Fibroblast of peridontal ligament (primary cell): ENCODE measurements at regions not wholly inside any gene's neighbourhood (a gene's known extent, or its start where the extent isn't known, plus 50 kb on each side); places are given as distances from the start of the nearest gene placed in this dataset.

Experiments used
- DNase-seq: peaks from one replicate; pipeline ENCODE4 v3.0.0-alpha.2; 2010; ENCODE audit errors: extremely low read depth

- no peak for DNase-seq
Measured at GRCh38 chr10:111885046-111885445, 298.5 kb downstream of the GPAM start.

GRCh38 chr10:111885919-111886318 lies 297.6 kb downstream of the GPAM start:
- DNase-seq: no peak

- DNase-seq: no peak
Measured at GRCh38 chr10:111887266-111887665, 296.3 kb downstream of the GPAM start.

GRCh38 chr10:111890046-111890445 lies 293.5 kb downstream of the GPAM start:
- no peak for DNase-seq

GRCh38 chr10:111916011-111916410 lies 267.6 kb downstream of the GPAM start:
- DNase-seq: no peak

GRCh38 chr10:111921821-111922220 lies 261.7 kb downstream of the GPAM start:
- no peak for DNase-seq

- DNase-seq: no peak
Measured at GRCh38 chr10:111923032-111923431, 260.5 kb downstream of the GPAM start.

GRCh38 chr10:111926286-111926685 lies 257.3 kb downstream of the GPAM start:
- no peak for DNase-seq

- DNase-seq: no peak
Measured at GRCh38 chr10:111933937-111934336, 249.6 kb downstream of the GPAM start.

GRCh38 chr10:111934931-111935330 lies 248.6 kb downstream of the GPAM start:
- DNase-seq: no peak

GRCh38 chr10:111936143-111936542 lies 247.4 kb downstream of the GPAM start:
- DNase-seq: no peak

GRCh38 chr10:111944331-111944730 lies 239.2 kb downstream of the GPAM start:
- no peak for DNase-seq

GRCh38 chr10:111953949-111954348 lies 229.6 kb downstream of the GPAM start:
- no peak for DNase-seq

- no peak for DNase-seq
Measured at GRCh38 chr10:111954386-111954785, 229.2 kb downstream of the GPAM start.

- DNase-seq: no peak
Measured at GRCh38 chr10:111956841-111957240, 226.7 kb downstream of the GPAM start.

GRCh38 chr10:111962951-111963350 lies 220.6 kb downstream of the GPAM start:
- DNase-seq: no peak

- DNase-seq: no peak
Measured at GRCh38 chr10:111967116-111967515, 216.4 kb downstream of the GPAM start.

- no peak for DNase-seq
Measured at GRCh38 chr10:111967547-111967946, 216.0 kb downstream of the GPAM start.

- no peak for DNase-seq
Measured at GRCh38 chr10:111968647-111969046, 214.9 kb downstream of the GPAM start.

GRCh38 chr10:111970111-111970510 lies 213.5 kb downstream of the GPAM start:
- DNase-seq: no peak

- DNase-seq: no peak
Measured at GRCh38 chr10:111972109-111972508, 211.5 kb downstream of the GPAM start.

- no peak for DNase-seq
Measured at GRCh38 chr10:111973306-111973705, 210.3 kb downstream of the GPAM start.

GRCh38 chr10:111973826-111974225 lies 209.7 kb downstream of the GPAM start:
- no peak for DNase-seq

GRCh38 chr10:111974325-111974724 lies 209.2 kb downstream of the GPAM start:
- no peak for DNase-seq

- DNase-seq: no peak
Measured at GRCh38 chr10:111976557-111976956, 207.0 kb downstream of the GPAM start.
